Endothelial cell of hepatic sinusoid (primary cell): ENCODE measurements at regions not wholly inside any gene's neighbourhood (a gene's known extent, or its start where the extent isn't known, plus 50 kb on each side); places are given as distances from the start of the nearest gene placed in this dataset.
"Not testable (repeated sequence)": the region's sequence is repeated elsewhere in the genome, so short reads cannot be mapped to it uniquely, and the experiment has no call there.

ENCODE experiments used
- in situ Hi-C: cut with HindIII; loops from 2 replicates; pipeline ENCODE4 v1.10.0; 2017; ENCODE audit warnings: low sequenced_read_pairs

DNA sequence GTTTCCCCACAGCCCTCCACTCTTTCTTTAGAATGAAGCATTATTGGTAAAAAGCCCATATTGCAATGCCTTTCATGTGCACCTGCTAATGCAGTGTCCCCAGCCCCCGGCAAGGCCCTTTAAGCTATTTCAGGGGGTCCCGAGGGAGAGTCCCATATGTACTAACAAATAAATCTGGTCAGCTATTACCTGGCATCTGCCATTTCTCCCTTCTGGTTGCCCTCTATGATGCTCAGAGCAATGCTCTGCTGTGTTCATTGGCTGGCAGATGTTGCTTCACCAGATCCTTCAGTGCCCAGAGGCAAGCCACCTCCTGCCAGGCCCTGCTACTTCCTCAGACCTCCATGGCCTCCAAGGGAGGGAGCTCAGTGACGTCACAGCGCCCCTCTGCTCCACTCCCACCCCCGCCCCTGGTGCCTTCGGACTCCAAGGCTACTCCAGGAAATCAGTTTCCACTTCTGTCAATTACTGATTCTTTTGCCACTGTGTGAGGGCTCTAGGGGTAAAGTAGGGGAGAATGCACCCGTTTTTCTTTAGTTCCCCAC, 201.1 kb upstream of the GLRA1 start:
- in situ Hi-C loops, result loop anchor here (25.0 kb wide), 1 partner anchor 513 kb away; no protein-coding TSS in a partner anchor

DNA sequence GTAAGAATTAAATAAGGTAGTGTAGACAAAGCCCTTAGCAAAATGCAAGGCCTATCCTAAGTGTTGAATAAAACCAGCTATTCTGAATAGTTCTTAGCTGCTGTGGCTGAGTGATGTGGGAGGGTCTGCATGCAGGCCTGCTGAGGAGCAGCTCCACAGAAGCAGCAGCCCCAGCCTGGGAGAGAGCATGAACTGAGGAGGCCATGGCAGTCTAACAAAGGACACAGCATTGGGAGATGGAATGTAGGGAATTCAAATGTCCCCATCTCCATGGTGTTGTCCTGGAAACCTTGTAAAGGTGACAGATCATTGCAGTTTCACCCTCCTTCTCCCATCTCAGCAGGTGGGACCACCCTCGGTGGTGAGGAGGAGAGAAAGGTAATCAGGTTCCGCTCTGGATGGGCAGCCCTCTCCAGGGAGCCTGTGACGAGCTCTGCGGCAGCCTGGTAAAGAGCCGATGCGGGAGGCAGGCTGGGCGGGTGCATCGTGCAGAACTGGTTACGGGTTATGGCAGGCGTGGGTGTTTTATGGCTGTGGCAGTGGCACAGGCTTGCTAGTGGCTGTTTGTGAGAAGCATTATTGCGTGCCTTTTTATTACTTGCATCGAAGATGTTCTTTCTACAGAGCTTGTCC, 199.9 kb upstream of the GLRA1 start:
- in situ Hi-C loops, result loop anchor here (25.0 kb wide), 1 partner anchor 512 kb away; no protein-coding TSS in a partner anchor

DNA sequence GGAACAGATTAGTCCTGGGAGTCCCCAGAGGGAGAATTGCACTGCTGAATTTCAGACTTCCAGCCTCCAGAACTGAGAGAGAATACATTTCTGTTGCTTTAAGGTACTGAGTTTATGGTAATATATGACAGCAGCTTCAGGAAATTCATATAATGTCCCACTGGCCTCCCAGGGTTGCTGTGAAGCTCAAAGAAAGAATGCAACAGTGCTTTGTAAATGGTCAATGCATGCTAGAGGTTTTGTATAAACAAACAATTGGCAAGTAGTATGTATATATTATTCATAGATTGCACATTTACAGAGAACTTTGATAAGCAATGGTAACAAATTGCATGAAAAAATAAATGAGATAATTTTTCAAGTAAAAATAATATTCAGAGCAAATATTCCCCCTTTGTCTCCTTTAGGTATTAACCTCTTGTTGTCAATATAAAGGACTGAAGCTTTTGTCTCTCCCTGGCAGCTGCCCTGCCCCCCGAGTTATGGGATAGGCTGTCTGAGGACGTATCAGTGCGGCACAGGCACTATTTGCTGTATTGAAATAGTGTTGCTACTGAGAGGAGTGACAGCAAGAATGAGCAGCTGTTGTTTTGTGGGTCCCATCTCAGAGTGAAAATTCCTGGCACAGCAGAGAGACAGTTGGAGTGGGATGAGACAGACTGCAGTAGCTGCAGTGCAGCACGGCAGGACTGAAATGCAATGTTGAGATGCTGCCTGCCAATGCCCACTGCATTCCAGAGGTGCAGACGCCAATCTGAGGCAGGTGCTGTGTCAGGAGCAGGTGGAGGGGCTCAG, 194.2 kb upstream of the GLRA1 start:
- in situ Hi-C loops, result no loop called here

DNA sequence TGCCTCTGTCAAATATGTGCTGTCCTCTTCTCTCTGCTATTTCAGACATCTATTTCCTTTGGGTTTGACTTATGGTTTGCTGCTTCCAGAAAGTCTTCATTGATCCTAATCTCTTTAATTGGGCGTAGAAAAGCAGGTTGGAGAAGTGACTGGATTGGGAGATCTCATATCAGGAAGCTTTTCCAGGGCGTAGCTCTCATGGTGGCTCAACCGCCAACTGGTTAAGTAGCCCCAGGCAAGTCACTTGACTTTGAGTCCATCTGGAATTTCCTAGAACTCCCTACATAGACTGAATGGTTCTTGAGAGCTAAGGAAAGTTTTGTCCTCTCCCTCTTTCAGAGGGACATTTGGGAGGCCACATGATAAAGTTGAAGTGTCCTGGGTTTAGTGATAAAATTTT, 192.3 kb upstream of the GLRA1 start:
- in situ Hi-C loops, result no loop called here

DNA sequence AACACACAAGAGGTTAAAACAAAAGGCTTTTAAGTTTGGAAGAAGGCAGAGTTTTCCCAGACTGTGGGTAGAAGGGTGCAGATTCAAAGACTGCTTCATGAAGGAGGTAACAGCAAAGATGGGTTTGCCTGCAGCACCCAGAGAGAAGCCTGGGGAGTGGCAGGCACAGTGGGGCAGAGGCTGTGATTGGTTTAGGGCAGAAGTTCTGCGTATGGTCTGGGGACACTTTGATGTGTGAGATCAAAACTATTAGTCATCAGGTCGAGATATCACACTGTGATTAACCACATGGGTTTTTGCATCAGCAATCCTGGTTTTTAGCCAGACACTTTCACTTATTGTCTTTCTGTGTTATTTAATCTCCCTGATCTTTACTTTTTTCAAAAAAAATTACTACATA, 188.8 kb upstream of the GLRA1 start:
- in situ Hi-C loops, result no loop called here

DNA sequence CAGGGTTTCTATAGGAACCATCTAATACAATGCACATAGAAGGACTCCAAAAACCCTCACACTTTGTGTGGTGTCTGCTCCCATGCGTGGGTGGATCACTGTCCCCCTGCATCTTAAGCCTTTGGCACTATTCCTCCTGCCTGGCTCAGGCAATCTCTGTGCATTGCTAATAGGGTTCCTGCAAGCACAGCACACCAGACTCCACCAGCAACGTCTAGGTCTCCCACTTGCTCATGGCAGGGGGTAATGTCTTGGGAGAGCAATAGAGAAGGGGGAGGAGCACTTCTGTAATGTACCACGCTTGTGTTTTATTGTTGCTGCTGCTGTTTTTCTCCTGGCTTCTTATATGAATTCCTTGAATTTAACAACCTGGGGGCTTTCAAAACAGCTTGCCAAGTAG, 182.6 kb upstream of the GLRA1 start:
- in situ Hi-C loops, result no loop called here

DNA sequence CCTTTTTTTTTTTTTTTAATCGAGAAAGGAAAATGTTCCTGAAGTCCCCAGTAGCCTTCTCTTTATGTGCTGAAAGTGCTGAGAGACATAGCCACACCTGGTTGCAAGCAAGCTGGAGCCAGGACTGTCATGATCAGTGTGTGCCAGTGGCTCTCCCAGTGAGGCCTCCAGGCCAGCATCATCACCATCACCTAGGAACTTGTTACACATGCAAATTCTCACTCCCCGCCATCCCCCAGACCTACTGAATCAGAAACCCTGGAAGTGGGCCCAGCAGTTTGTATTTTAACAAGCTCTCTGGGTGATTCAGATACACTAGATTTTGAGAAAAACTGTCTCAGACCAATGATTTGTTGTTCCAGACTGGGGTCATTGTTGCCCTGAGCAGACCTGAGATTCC, 181.9 kb upstream of the GLRA1 start:
- in situ Hi-C loops, result no loop called here

DNA sequence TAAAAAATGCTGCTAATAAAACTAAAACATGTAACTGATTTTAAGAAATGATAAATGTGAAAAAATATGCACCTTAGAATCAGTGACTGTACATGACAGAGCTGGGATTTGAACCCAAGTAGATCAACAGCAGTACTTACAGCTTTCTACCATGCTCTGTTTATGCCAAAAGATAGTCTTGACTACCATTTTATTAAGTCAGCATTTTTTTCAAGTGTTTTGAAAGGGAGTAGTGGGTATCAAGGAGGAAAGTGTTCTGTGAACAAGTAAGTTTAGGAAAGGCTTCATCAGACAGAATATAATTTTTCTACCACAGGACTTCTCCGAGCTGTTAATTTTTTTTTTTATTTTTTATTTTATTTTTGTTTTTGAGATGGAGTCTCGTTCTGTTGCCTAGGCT, 180.4 kb upstream of the GLRA1 start:
- in situ Hi-C loops, result no loop called here

DNA sequence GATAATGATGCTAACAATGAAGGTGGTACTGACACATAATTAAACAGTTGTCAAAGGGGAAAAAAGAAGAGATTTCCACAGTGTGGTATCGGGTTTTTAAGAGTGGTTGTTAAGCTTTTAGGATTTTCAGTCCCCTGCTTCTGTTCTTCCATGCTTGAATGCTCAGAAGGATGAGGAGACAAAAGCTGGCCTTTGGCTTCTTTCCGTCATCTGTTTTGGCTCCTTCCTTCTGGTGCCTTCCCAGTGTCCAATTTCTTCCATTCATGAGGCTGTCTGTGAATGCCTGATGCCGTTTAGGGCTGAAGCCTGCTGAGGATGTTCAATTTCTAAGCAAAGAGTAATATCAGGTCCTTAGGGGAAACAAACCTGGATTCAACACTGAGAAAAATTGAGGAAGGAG, 179.6 kb upstream of the GLRA1 start:
- in situ Hi-C loops, result no loop called here

DNA sequence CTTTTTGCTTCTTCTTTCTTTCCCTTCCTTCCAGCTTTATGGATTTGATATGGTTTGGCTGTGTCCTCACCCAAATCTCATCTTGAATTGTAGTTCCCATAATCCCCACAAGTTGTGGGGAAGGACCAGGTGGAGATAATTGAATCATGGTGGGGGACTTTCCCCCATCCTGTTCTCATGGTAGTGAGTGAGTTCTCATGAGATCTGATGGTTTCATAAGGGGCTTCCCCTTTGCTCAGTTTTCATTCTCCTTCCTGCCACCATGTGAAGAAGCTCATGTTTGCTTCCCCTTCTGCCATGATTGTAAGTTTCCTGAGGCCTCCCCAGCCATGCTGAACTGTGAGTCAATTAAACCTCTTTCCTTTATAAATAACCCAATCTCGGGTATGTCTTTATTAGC, 178.3 kb upstream of the GLRA1 start:
- in situ Hi-C loops, result not testable (repeated sequence)

DNA sequence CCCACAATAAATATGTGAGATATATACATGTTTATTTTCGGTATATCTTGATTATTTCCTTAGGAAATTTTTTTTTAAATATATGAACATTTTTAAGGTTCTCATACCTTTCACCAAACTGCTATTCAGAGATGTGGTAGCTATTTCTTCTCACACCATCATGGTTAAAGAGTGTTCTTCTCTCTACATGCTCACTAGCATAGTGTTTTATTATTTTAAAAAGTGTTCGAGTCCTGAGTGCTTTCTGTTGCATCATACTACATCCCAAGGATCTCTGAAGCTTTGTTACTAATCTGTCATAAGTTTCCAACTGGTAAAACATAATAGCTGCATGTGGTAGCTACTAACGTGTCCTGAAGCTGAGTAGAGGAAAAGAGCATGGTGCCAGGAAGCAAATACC, 177.4 kb upstream of the GLRA1 start:
- in situ Hi-C loops, result no loop called here

DNA sequence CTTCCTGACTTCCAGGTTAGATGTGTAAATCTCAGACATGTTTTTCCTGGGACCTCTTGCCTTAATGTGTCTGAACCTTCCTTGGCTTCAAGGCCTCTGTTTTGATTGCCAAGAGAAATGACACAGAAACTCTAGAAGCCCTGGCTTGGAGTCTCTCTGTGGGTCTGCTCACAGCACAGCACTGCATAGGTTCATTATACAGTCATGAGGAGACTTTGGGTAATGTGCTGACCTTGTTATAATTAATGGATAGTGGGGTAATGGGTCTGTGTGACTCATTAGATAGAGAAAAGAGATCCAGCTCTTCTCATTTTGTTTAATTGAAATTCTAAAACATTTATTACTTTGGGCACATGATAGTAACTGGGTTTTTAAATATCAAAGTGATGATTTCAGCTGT, 175.8 kb upstream of the GLRA1 start:
- in situ Hi-C loops, result no loop called here

DNA sequence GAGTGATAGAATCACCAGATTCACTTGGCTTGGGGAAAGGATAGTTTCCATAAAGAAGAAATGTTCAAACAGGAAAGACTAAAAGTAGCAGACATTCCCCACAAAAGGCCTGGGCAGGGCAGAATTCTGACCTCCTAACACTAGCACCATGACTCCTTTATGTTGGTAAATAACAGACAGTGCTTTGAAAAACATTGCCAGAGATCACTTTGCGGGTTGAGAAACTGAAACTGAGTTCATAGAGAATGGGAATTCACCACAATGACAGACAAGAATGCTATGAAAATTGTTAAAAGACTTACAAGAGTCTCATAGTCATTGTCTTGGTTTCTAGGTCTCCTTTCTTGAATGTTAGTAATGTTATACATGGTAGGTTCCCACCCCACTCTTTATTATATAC, 172.5 kb upstream of the GLRA1 start:
- in situ Hi-C loops, result no loop called here

DNA sequence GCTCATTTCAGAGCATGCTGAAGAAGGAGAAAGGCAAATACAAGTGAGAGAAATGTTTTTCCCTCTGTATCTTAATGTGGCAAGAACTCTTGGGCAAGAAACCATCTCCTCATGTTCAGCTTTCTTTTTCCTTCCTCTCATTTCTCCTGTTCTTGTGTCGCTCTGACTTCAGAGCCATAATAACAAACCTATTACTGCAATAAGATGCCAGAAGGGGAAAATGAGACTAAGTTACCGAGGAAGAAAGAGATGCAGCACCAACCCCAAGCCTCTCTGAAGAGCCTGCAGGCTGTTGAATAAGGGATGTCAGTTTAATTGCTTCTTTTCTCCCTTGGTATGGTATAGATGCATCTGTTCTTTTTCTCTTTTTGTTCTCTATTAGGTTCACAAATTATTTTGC, 170.1 kb upstream of the GLRA1 start:
- in situ Hi-C loops, result no loop called here

DNA sequence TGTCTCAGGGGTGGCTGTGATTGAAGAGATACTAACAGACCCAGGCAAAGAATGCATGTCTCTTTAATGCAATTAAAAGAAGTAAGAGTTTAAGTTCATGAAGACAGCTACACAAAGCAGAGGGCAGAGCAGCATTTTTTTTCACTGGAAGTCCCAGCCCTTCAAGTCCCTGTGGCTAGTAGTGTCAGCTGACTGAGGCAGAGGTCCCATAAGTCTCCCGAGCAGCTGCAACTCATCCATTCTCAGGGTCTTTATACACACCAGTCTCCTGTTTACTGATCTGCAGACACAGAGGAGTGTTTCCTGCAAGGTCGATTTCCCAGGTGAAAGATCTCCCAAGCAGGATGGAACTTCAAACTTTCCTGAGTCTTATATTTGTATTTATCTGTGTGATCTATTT, 169.4 kb upstream of the GLRA1 start:
- in situ Hi-C loops, result no loop called here

DNA sequence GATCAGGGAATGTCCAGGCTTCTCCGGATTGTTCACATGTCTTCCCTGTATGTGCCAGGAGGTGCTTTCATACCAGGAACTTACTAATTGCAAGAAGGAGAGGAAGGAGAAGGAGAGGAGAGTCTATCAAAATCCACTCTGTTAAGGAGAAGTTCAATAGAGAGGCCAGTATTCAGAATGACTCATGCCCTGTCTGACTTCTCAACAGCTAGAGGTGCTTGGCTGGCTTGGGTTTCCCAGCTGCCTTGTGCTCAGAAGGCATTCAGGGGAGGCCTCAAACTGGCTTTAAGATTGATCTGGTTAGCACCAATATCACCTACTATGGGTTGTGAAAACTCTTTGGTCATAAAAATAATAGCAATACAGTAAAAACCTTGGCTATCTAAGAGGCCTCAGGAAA, 167.9 kb upstream of the GLRA1 start:
- in situ Hi-C loops, result no loop called here

DNA sequence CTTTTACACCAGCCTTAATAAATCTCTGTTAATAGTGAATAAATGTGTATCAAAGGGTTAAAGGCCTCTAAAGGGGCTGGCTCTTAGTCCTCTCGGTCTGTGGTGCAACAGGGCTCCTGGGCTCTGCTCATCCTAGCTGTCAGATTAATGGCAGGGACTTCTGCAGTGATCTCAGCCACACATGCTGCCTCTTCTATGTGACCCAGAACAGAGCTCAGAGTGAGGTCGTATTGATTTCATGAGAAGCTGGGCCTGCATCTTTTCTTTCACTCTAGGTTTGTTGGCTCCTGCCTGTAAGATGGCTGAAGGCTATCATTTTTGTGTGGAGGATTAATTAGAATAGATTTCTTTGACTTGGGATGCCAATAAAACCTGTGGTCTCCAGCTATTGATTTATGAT, 165.0 kb upstream of the GLRA1 start:
- in situ Hi-C loops, result no loop called here

DNA sequence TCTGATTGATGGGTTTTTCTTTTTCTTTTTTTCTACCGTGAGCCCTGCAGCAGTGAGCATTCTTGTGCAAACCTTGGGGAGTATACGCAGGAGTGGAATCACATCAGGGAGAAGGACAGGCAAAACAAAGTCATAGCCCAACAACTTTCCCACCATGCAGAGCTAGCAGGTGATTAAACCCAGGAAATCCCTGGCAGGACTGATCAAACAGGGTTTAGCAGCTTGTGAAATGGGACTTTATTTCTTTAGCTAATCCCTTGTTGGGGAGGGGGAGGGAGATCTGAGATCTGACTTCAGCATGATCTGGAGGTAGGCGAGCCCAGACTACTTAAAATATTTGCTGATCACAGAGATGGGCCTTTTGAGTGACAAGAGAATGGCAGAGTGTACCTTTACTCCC, 162.0 kb upstream of the GLRA1 start:
- in situ Hi-C loops, result no loop called here

DNA sequence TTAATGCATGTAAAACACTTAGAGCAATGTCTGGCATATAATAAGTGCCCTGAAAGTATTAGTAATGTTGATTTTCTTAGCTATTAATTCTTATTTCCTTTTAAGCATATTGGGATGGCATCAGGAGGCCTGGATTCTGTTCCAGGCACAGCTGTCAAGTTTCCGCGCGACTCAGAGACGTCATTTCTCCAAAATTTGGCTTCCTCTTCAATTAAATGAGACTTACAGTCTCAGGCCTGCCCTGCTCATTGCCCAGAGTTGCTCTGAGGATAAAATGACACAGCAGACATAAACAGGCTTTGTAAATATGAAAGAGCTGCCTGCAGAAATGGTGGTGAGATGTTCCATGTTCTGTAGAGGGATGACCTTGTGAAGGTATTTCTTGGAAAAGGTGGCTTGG, 159.8 kb upstream of the GLRA1 start:
- in situ Hi-C loops, result no loop called here

DNA sequence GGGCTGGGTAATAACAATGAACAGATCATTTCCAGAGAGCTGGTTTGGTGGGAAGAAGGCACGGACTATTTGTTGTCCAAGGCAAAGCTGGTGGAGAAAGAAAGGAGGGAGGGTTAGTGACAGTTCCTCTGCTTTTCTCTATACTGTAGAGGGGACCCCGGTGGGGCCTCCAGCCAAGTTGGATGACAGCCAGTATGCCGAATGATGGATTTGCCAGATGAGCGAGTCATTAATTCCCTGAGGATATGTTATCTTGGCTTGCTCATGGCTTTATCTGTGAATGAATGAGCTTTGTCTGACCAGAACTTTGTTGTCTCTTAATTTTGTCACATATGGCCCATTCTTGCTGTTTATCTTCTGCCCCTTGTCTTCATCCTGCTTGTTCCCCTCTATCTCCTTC, 158.6 kb upstream of the GLRA1 start:
- in situ Hi-C loops, result no loop called here

DNA sequence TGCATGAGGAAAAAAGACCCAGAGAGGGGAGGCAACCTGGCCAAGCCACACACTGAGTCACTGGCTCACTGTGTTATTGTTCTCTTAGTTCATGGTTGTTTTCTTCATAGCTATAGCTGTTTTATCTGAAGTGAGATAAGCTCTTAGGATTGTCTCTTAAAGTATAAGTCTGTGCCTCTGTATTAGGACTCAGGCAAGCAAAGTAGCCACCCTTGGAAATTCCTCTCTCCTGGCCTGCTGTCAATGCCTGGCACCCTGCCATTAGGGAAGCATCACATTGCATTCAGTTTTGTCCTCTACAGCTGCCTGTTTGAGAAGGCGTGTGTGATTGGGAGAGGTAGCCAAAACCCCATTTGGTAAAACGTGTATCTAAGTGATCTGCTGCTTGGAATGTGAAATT, 147.4 kb upstream of the GLRA1 start:
- in situ Hi-C loops, result no loop called here

DNA sequence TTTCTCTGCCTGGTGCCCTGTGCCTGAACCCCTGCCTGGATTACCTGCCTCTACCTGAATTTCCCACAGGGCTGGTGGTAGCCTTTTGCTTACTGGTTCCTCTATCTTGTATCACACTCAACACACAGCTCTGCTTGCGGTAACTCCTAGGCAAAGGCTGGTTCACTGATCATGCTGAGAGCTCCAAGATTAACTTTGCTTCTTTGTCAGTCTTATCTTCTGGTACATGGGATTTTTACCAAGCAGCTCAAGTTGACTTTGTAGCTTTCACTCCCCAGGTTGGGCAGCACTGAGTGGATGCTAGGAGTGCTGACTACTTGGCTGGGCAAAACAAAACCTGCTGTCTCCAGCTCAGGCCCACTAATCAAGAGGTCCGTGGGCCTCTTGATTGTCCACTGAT, 145.9 kb upstream of the GLRA1 start:
- in situ Hi-C loops, result no loop called here
